SIG-M5 treated with dmso at 0.1 percent for 504 hours (cell line): ENCODE measurements at regions not wholly inside any gene's neighbourhood (a gene's known extent, or its start where the extent isn't known, plus 50 kb on each side); places are given as distances from the start of the nearest gene placed in this dataset.
"Not testable (repeated sequence)": the region's sequence is repeated elsewhere in the genome, so short reads cannot be mapped to it uniquely, and the experiment has no call there.

ENCODE experiments used
- DNase-seq: peaks from one replicate; lab custom pipeline; 2025; ENCODE audit not compliant: unreplicated experiment; lab: John Stamatoyannopoulos, UW

DNA sequence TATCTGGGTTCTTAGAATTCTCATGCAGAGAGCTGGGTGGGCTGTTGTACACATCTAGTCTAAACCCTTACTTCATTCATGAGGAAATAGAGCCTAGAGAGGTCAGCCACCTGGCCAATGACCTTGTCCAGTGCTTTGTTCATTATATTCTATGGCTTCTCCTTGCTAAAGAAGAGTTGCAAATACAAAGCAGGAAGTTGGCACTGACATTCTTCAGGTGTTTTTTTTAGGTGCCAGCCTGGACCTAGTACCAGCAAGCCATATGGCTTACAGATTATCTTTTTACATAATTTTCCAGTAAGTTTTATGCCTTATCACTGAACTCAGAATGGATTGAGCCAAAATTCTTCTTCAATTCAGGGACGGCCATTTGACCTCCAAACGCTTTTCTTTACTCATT is 54.7 kb upstream of the PGM2 start:
- DNase-seq = no peak

DNA sequence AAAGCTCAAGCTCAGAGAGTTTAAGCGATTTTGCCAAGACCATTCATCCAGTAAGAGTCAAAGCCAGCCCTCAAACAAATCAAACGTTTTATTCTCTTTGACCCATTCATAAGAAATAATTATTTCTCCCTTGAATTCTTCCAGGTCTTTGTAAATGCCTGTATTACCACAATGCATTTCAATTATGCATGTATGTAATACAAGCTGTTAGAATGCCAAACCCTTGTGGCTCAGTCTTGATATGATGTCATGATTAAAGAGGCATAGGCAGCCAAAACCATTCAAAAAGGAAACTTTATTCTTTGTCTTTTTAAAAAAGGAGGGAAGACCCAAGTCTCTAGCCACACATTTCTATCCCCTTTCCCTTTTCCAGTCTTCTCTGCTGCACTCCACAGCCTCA is 56.5 kb upstream of the PGM2 start:
- DNase-seq = no peak

DNA sequence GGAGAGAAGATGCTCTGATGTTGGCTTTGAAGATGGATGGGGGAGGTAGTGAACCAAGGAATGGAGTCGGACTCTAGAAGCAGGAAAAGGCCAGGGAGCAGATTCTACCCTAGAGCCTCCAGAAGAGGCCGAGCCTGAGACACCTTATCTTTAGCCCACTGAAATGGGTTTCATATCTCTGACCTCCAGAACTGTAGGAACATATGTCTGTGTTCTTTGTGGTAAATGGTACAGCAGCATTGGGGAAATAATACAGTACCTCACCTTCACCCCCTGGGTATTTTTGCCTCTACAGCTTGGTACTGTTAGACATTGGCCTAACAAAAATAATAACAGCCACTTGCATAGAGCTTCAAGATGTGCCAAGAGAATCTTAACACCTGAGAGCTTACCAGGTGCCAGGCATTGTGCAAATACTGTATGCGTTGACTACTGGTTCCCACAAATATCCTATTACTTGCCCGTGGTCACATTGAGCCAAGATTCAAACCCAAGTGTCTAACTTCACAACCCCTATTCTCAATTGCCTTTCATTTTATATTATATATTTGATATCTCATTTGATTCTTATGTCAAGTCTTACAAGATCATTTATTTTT is 57.0 kb upstream of the PGM2 start:
- DNase-seq = no peak

DNA sequence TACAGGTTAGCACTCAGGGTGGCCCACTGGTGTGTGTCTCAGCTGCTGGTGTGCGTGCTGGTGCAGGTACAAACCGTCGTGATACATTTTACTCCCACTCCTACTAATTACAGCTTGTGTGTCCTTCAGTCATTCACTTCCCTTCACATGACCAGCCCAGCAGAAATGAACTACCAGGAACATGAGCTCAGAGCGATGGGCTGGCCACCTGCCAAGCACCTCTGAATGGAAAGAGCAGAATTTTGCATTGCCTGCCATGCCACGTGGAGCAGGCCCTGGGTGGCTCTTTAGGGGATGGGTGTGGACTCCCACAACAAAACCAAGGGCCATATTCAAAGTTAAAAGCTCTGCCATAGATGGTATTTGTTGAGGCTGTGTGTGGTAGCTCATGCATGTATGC is 58.9 kb upstream of the PGM2 start:
- DNase-seq = no peak

DNA sequence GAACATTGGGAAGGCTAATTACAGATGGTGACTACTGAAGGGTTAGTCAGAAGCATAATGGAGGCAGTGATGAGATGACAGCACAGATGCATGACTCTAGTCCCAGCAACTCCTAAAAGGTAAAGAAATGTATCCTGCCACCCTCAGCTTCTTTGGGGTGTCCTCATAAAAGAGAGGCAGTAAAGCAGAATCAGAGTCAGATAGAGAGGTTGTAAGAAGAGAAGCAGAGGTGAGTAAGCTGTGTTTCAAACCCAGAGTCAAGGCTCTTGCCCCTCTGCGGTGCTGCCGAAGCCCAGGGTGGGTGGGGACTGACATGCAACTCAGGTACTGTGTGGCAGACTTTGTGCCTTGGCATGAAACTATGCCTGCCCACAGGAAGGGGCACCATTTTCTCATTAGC is 59.5 kb upstream of the PGM2 start:
- DNase-seq = no peak

DNA sequence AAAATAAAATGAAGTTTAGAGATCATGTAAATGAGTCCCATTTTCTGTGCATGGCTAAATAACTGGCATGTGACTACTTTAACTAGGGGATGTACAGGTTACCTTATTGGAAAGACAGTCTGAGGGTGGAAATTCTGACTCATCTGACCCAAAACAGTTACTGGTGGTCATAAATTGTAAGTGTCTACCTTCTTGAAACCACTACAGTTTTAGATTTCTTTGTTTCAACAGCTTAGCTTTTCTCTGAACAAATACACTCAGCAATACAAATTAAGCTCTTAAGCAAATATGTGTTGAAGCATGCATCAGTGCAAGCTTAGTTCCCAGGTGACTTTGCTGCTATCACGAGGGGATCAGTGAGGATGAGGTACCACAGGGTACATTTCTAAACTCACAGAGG is 60.7 kb upstream of the PGM2 start:
- DNase-seq = no peak

DNA sequence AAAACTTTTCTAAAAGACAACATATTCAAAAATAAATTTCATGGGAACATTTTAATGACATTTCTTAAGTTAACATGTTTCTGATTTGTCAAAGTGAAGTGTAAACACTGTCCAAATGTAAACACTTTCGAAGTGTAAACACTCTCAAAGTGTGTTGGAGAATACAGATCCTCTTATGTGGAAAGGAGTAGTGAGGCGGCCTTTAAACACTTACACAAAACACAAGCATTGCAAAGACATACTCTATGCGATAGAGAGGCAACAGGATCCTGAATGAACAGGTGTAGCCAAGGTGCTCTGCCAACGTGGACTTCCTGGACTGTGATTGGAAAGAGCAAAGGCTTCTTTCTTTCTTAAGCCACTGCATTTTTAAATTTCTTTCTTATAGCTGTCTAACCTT is 62.7 kb upstream of the PGM2 start:
- DNase-seq = no peak

DNA sequence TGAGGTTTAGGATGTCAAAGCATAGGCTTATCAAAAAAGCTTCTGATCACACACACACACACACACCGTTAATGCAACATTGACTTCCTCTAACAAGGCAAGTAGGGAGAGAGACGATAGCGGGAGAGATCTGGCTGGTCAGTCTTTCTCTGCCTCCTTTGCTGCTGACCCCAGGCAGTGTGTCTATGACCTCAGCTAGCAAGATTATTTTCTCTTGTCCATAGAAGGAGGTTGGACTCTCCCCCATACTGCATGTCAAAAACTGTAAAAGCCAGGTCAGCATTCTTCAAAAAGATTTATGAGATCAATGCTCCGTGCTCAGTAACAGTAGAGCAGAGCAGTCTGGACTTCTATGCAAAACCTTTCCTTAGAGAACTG is 63.5 kb upstream of the PGM2 start:
- no peak for DNase-seq

DNA sequence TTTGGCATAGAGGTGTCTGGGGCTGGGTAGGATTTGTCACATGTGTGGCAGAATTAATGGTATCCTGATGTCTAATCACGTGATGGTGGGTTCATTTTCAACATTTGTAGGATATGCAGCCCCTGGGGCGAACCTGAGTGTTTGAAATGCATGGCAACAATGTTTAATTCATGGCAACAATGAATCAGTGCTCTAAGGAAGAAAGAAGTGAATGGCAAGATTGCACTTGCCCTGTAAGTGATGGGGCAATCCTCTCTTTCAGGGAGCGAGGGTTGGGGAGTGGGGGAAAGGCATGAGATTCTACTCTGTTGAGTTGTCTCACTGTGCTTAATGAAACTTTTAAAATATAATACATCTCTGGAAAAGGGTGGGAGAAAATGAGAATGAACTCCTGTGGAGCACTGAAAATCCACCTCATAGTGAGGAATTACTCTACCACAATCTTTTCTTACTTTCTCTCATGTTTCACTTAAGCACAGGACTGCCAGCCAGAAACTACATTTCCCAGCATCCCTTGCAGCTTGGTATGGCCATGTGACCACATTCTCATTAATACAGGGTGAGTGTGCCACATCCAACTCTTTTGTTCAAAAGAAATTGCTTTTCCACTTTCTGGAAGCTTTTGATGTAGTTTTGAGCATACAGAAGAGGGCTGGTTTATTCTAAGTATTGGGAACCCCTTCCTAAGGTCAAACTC is 64.0 kb upstream of the PGM2 start:
- DNase-seq = peak; percentile 28

DNA sequence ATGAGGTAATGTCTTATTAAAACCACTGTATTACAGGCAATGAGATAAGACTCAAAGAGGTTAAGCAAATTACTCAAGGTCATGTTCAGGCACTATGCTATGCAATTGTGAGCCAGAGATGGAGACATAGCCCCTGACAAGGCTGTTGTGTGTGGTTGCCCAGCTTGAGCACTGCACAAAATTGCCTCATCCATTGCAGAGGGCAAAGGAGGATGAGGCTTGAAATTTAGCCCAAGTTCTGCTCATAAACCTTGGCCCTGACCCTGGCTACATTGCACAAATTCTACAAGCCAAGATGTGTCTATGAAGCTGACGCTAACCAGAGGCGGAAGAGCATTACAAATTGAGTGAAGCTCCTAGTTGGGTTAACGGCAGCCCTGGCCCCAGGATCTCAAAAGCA is 65.6 kb upstream of the PGM2 start:
- peak; percentile 93 for DNase-seq

DNA sequence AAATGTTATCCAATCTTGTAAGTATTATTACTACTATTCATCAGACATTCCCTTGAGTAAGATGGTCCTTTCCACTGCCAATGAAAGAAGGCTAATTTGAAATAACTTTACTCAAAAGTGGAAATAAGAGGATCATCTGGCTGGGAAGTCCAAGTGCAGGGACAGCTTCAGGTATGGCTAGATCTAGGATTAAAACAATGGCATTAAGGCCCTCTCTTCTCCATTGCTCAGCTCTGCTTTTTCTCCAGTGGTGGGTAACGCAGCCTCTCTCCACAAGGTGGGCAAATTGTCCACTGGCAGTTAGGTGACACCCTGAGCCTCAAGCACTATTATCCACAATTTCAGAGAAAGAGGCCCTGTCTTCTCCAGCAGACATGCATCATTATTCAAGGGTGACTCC is 66.7 kb upstream of the PGM2 start:
- DNase-seq = no peak

DNA sequence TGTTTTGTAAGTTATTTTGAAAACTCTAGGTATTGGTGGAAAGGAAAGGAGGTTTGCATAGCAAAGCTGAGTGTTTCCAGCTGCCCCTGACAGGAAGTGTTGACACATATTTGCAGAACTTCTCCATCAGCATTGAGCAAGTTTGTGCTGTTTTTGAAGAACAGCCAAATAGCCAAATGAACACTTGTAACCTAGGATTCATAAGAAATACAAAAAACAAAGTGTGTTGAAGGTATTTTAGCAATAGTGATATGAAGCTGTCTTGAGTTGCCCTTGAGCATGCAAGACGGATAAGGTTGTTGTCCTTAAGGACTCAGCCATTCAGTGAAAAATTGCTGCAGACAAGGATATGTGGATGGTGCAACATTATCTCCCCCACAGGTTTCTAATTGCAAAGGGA is 68.3 kb upstream of the PGM2 start:
- DNase-seq = peak; percentile 91

DNA sequence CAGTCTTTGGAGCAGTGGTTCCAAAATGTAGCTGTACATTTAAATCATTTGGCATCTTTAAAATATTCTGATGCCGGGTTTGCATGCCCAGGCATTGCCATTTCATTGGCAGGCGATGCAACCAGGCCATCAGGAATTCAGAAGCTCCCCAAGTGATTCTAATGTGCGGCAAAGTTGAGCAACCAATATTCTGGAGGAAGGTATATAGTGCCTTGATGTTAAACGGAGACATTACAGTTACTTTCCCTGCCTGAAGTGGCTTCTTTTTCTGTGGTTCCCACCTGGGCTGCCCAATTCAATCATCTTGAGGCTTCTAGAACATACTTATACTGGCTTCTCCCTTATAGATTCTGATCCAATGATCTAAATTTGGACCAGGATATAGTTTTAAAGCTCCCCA is 68.7 kb upstream of the PGM2 start:
- peak; percentile 73 for DNase-seq

DNA sequence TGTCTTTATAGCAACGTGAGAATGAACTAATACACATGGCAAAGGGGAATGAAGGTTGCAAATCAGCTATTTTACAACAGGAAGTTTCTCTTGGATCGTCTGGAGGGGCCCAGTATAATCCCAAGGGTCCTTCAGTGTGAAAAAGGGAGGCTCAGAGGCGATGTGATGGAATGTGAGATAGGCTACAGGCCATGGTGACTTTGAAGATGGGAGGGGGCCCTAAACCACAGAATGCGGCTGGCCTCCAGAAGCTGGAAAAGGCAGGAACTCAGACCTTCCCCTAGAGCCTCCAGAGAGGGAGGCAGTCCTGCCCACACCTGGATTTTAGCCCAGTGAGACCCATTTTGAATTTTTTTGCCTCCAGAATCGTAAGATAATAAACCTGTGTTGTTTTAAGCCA is 69.4 kb upstream of the PGM2 start:
- DNase-seq = no peak

DNA sequence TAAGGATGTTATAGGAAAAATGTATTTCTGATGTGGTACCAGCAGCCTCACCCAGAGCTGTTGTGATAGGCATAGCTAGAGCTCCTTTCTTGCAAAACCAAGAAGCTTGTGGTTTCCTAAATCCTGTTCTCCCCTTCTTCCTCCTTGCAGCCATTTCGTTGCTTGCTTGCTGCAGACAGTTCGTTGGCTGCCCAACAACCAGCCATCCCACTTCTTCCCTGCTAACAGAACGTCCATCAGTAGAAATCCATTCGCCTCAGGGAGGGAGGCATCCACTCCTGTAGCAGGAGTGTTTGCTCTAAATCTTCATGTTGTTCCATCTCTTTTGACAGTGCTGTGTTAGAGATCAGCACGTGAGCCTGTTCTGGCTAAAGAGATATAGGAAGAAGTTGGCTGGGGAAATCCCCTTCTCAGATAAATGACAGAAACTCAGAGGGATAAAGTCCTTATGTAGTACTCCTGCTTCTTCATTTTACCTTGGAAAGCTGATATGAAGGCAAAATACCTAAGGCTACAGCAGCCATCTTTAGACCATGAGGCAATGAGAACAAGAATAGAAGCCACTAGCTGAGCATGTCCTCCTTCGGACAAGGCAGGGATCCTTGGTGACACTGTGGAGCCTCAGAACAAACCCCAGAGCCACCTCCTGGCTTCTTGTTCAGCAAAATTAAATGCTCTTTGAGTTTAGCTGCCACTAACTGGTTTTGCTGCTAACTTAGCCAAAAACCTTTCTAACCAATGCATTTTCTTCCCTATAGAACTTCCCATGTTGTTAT is 68.4 kb upstream of the RELL1 start:
- DNase-seq = peak; percentile 71

DNA sequence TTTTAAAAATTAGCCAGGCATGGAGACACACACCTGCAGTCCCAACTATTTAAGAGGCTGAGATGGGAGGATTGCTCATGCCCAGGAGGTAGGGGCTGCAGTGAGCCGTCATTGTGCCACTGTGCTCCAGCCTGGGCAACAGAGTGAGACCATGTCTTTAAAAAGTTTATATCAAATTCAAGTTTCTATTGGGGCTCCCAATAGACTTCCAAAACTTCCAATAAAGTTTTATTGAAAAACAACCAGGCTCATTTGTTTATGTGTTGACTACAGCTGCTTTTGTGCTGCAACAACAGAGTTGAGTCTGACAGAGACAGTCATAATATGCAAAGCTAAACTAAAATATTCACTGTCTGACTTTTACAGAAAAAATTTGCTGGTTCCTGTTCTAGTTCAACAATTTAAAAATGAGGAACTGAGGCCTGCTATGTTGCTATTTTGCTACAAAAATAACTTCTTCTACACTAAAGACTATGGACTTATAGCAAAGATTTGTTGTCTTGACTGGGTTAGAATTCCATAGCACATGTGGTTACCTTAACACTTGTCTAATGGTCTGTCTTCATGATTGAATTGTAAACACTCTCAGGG is 63.3 kb upstream of the RELL1 start:
- peak; percentile 69 for DNase-seq

DNA sequence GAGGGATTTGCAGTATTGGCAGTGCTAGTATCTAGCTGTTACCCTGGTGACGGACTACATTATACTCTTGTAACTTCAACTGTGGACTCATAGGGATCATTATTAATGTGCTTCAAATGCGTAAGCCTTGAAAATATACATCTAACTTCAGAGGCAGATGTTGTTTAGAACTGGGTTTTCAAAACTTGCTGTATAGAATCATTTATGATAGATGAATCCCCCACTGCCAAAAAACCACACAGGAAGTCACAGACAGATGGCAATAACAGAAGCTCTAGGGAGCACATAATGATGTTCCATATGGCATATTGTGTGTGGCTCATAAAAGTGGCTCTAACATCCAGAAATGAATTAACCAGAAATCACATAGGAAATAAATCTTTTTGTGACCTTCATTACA is 62.3 kb upstream of the RELL1 start:
- DNase-seq = peak; percentile 34

DNA sequence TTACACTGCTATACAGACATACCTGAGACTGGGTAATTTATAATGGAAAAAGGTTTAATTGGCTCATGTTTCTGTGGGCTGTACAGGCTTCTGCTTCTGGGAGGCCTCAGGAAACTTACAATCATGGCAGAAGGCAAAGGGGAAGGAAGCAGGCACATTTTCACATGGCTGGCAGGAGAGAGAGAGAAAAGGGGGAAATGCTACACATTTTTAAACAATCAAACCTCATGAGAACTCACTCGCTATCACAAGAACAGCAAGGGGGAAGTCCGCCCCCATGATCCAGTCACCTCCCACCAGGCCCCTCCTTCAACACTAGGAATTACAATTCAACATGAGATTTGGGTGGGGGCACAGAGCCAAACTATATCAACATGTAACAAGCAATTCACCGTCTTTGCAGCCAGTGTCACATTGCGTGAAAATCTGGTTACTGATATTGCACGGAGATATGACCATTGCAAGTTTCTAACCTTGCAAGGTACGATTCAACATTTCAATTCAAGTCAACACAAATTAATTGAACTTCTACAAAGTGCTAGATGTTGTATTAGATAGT is 61.7 kb upstream of the RELL1 start:
- DNase-seq = no peak

DNA sequence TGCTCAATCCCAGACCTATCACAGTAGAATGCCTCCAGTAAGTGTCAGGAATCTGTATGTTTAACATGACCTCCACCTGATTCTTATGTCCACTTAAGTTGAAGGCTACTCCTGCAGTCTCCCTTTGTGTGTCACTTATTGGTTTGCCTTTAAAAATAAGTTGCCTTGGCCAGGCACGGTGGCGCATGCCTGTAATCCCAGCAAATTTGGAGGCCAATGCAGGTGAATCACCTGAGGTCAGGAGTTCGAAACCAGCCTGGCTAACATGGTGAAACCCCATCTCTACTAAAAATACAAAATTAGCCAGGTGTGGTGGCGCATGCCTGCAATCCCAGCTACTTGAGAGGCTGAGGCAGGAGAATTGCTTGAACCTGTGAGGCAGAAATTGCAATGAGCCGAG is 60.7 kb upstream of the RELL1 start:
- DNase-seq = not testable (repeated sequence)

DNA sequence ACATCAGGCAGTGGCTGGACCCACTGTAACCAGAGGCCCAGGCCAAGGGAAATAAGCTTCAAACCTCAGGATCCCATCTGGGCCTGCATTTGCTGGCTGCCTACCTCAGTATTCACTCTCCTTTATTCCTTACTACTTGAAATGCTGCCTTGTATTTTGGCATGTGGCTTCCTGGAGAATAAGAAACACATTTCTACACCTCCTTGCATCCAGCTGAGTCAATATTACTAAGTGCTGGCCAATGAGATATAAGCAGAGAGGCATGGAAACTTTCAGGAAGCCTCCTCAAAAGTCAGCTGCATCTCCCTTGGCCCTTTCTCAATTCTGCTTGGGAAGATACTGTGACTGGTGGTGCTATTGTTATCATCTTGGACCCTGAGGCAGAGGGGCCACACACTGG is 59.8 kb upstream of the RELL1 start:
- DNase-seq = no peak

DNA sequence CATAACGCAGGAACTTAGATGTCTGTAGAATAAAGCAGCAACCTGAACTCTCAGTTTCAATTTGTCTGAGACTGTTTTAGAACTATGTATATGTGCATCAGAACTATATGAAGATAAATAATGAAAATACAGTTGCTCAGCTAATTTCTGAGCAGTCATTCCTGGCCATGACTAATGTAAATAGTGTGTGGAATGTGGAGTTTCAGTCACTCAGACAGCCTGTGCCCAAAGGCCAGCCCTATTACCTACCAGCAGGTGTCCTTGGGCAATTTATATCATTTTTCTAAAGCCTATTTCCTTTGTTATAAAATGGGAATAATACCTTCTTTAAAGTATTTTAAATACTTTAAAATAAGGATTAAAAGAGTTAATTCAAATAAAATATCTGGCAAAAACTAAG is 56.0 kb upstream of the RELL1 start:
- no peak for DNase-seq

DNA sequence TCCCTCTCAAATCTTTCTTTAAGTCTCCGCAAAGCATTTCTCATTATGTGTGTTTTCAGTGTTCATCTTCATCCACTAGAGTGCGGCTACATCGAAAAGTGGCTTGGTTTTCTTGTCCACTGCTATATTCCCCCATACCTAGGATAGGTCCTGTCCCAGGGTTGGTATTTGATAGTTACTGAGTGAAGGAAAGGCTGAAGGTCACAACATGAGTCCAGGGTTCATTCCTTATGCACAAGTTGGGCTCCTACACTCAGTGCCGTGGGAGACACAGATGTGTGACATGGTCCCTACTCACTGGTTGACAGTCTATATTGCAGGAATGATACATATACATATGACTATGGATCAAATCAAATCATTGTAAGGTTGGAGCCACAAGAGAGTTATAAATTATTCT is 55.4 kb upstream of the RELL1 start:
- no peak for DNase-seq
